T-helper 1 cell (primary cell): ENCODE measurements at regions not wholly inside any gene's neighbourhood (a gene's known extent, or its start where the extent isn't known, plus 50 kb on each side); places are given as distances from the start of the nearest gene placed in this dataset.

ENCODE experiments used
- DNase-seq, 5 donors: peaks; one replicate each; pipeline ENCODE4 v3.0.0-alpha.2; 2012 to 2020

DNA sequence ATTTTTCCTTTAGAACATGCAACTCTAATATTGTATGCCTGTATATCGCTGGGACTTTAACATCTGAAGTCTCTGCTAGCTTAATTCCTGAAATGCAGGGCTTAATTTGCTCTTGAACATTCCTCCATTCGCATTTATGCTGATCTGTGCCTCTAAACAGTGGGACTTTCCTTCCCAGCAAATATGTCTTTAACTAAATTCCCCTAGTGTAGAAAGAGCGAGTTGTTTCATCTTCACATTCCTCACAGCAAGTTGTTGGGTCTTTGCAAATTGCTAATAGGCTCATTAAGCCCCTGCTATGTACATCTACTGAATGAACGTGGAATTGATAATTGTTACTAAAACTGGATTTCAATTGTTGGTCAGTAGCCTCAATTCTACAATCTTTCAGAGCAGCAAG lies 118.4 kb upstream of the OBI1 start:
- DNase-seq = no peak

DNA sequence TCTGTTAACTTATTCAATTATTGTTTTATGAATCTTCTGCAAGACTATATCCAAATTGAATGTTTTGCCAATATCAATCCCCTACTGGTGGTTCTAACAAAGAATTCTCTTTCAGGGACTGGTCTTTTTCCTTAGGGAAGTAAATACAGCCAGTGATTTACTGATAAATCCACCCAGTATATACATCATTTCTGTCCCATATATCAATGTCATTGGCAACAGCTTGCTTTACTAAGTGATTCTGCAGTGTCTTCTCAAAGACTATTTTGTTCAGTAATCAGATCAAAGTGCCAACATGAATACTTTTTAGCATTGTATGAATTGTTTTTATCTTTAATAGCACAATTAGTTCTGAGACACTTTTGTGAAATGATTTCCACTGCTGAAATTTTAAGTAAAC lies 114.0 kb upstream of the OBI1 start:
- DNase-seq = no peak

DNA sequence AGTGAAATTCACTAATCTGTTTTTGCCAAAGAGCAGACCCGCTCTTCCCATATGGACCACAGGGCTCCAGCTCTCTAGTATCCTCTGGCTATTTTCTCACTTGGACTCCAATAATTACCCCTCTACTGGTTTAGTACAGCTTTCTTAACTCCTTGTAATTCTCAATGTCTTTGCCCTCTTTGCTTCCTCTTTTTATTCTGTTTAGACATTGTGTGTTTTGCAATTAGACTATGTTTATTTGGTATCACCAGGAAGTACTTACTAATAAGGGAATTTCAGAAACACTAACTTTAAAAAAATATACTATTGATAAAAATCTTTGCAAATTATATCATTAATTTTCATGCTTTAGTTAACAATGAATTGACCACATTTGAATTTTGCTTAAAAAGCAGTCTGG lies 111.6 kb upstream of the OBI1 start:
- DNase-seq = no peak

DNA sequence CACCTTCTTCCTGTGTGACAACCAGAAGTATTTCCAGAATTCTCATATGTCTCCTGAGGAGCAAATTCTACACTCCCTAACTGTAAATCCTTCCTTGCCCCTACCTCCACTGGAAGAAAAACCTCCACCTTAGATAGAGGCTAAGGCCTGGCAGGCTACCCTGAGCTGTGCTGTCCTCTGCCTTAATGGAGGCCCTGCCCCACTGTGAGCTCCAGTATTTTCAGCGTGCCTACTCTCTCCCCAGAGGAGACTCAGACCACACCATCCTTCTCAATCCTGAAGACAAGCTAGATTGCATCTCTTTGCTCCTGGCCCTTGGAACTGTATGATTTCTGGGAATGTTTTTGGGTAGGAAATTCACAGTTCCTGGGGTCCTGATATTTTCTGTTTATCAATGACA lies 110.0 kb upstream of the OBI1 start:
- no peak for DNase-seq

DNA sequence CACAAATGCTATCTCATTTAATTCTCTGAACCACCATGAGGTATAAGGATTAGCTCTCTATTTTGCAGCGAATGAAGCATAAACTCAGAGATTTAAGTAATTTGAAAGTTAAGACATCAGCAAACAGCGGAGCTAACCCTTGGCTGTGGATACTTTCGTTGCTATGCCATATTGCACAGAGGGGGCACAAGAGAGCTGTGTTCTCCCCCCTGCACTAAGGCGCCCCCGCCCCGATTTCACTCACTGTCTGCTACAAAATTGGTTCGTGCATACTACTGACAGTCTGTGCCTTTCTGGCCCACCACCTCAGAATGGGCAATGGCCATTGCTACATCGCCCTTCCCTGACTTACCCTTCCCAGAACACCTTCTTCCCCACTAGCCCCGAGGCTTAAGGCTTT lies 105.7 kb upstream of the OBI1 start:
- no peak for DNase-seq

DNA sequence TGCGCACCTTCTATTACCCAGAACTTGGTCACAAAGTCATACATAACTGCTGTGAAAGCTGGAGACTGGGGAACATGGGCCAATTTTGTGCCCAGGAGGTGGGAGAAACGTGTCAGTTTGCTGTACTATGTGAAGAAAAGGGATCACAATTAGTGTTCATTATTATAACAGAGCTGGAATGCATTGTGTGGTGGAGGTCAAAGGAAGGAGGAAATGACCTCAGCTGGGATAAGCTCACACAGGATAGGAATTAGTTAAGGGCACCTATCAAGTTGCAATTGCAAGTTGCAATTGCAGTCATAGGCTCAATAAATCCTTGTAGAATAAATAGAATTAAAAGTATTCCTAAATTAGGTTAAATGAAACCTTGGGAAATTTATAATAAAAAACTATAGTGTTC lies 103.9 kb upstream of the OBI1 start:
- DNase-seq = no peak

DNA sequence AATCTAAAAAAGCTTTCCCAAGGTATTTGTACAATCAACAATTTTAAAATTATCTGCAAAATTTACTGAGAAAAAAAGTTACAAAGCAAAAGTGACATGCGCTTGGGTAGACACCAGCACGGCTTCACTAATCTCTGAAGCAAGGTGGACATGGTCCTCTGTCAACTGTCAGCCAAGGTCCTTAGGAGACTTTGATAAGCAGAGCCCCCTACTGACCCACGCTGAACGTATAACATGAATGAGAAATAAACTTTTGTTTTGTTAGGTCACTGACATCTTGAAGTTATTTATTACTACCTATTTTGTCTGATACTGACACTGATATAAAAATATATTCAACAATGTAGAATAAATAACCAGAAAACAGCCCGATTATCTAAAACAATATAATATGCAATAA lies 100.7 kb upstream of the OBI1 start:
- no peak for DNase-seq

DNA sequence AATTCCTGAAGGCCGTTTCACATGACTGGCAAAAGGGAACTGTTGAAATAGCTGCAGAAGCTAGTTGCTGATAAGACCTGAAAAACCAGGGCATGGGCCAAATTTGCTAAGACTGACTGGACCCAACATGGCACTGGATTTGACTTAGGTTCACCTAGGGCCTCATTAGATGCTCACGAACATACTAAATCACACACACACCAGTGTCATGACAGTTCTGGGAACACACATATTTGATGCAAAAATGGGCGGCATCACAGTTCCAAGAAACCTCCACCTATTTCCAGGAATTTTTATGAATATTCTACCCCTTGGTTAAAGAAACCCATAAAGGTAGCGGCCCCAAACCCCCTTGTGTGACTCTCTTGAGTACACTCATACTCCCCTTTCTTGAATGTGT lies 99.6 kb upstream of the OBI1 start:
- no peak for DNase-seq

DNA sequence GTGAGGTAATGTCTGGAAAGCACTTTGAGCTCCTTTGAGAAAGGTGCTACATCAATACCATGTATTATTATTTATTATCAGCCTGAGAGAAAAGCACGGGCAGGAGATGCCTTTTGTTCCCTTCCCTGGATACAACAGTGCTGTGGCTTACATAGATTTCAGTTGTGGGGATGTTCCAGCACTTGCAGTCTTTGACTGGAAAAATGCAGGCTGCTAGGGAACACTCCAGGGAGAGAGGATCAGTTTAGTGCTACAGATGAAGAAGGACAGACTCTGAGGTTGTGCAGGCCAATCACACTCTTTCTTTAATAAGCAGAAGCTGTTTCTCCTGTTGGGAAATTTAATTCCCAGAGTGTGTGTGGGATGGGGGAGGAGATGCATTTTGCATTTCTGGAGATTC lies 94.5 kb upstream of the OBI1 start:
- DNase-seq = no peak

DNA sequence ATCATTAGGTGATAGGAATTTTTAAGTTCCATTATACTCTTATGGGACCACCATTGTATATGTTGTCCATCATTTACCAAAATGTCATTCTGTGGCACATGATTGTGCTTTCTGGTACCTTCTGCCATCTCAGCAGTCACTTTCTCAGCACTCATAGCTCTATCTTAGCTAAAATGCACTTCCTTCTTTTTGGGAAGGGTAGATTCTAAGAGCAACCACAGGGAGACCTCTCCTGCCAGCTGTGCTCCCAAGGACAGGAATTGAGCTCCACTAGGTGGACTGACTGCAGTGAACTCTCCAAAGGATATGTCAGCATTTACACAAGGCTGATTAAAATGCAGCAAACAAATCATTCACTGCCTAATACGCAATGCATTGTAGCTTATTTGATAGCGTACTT lies 91.8 kb upstream of the OBI1 start:
- DNase-seq = no peak

DNA sequence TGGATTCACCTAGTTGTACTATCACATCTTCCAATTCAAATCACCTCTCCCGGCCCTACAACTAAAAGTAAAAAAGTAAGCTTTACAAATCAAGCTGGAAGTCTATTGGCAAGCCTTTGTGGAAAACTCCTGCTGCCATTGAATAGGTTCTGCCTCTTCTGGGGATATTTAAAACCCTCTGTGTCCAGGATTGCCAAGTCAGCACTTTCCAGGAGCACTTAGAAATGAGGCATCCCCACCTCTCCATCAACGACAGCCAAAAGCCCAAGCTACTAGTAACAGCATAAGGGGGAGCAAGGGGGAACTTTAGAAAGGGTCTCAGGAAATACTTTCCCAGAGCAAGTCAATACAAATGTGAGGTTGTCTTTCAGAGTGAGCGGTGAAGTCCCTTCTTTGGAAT lies 85.0 kb upstream of the OBI1 start:
- DNase-seq = no peak

DNA sequence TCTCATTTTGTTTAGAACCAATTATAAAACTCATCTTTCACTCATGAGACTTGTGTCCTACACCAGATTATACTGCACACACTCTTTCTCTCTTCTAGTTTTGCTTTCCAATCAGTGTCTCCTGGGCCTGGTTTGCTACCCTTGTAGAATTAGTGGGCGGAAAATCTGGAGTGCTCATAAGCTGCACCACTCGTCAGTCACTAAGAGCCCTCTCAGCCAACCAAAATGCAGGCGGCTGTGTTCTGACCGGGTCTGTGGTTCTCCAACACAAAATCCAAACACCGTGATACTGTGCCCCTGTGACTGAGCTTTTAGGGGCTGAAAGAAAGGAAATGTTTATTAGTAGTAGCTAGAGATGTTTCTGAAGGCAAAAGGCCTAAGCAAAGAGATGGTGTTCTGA lies 83.7 kb upstream of the OBI1 start:
- no peak for DNase-seq

DNA sequence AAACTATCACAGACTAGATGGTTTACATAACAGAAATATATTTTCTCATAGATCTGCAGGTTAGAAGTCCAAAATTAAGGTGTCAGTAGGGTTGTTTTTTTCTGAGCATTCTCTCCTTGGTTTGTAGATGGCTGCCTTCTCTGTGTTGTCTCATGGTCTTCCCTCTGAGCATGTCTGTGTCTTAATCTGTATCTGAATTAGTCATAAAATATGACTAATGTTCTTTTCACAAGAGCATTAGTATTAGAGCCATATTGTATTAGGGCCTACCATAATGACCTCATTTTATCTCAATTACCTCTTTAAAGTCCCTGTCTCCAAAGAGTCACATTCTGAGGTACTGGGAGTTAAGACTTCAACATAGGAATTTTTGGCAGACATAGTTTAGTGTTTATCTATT lies 77.2 kb upstream of the OBI1 start:
- DNase-seq = no peak

DNA sequence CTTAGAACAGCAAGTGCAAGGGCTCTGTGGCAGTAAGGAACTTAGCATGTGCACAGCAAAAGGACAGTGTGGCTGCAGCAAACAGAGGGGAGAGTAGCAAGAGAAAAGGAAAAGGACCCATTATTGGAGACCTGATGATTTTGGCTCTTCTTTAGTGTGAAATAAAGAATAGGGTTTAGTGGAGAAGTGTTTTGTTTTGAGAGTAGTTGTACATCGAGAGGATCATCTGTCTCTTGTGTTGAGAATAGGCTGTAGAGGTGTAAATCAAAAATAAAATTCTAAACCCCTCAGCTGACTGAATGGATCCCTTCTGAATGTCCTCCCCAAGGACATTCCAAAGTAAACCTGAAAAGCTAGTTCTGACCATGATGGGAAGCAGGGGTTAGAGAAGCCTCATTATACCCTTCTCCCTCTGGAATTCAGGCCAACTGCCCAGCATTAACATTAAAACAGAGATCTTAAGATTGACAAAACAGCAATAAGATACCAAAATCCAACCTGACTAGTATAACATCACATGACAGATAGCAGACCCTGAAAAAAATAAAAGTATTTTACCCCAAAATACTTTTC lies 73.6 kb upstream of the OBI1 start:
- no peak for DNase-seq

DNA sequence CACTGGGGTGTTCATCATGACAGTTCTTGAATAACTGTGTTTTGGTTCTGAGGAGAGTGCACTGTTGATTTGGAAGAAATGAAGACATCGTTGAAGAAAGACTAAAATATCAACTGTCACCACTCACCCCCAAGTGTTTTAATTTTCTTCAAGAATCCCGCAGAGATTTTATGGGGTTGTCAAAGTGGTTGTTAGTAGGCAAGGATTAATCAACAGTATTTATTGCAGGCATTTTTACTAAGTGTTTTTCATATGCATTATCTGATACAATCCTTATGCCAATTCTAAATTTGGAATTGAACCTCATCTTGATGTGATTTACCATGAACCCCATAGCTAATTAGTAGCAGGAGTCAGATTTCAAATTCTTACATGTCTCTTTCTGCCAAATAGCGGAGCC lies 63.7 kb upstream of the OBI1 start:
- DNase-seq = no peak

DNA sequence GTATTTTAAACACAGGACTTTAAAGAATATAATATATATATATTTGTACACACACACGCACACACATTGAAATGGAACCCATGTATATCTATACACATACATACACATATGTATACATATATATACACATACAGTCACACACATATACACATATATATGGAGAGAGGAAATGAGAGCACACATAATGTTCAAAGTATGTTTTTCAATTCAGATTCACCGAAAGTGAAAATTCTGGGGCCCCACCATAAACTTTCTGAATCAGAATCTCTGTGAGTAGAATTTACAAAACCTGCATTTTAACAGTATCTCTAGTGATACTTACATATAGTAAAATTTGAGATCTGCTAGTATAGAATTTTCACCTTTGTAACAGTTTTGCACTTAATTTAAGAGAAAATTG lies 60.4 kb upstream of the OBI1 start:
- DNase-seq = no peak

DNA sequence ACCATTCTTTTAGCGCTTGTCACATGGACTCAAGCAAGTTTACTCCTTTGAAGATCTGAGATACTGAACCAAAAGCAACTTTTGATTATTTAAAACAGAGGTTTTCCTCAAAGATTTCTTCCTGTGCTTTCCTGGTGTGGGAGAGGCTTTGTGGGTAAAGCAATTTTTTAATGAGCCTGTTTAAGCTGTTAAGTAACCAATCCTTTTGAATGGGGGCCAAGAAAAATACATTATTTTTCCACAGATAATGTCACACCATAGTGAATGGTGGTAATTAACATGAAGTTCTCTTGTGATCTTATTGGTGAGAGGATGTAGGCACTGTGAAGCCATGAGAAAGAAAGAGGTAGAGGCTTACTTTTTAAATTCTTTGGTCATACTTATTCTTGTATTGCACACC lies 55.8 kb upstream of the OBI1 start:
- DNase-seq = no peak

DNA sequence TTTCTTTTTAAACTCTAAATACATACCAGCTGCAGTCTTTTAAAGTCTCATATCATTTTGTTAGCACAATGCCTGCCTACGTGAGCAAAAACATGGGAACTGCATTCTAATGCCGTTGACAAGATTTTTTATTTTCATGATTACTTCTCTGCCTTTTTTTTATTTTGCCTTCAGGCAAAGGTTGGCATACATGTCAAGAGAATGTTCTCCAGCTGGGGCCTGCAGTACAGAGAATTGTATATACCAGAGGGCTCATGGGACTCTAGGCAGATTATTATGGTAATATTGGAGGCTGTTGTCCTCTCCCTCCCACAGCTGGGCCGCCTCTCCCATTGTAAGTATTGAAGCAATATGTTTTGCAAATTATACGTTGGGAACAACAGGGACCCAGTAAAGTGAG lies 53.9 kb upstream of the OBI1 start:
- no peak for DNase-seq

DNA sequence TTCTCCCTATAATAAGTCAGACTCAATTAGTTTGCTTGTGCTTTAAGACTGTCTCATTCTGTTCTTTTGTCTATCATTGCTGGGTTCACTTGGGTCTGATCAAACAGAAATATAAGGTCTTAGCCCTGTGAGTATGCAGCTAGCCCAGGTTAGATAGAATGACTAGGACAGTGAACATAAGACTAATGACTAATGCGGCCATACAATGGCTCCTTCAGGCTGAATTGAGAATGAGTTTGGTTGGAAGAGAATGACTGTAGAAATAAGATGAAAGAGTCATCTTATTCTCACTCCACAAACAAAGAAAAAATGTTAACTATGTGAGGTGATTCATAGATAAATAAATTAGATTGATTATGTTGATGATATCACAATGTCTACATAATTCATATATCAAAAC lies 50.1 kb upstream of the OBI1 start:
- no peak for DNase-seq
